ENCODE measurements at regions not wholly inside any gene's neighbourhood (a gene's known extent, or its start where the extent isn't known, plus 50 kb on each side); places are given as distances from the start of the nearest gene placed in this dataset.

GRCh38 chr13:64276232-64276631 lies 2860.6 kb upstream of the PCDH20 start:
- H2BK5ac ChIP-seq (ENCODE audit: low read length) = no peak overlapping the region
- no peak overlapping the region for H3K4me3 ChIP-seq (ENCODE audit: low read length)
- H3K23ac ChIP-seq (ENCODE audit: low read length) = no peak overlapping the region
- no peaks in the 10 kb centered on the region for H3K79me1 ChIP-seq (ENCODE audit: low read length)
- no peaks in the 10 kb centered on the region for H3K36me3 ChIP-seq (ENCODE audit: control insufficient read depth, insufficient read depth, low read length)
- no peak overlapping the region for H3K4ac ChIP-seq (ENCODE audit: low read depth, low read length)
- no peak overlapping the region for H3K4me2 ChIP-seq (ENCODE audit: low read length)
- DNase-seq = no peak
- no peak overlapping the region for H4K5ac ChIP-seq (ENCODE audit: low read length)
- WGBS (ENCODE audit: extremely low coverage, insufficient coverage, low lambda C conversion rate) = no CpG with 5 or more reads among the region's 2 CpGs
- H2AK5ac ChIP-seq (ENCODE audit: low read length) = no peak overlapping the region
- no peaks in the 10 kb centered on the region for H3K79me2 ChIP-seq (ENCODE audit: control insufficient read depth, insufficient read depth, low read length)
- no peak overlapping the region for H3K56ac ChIP-seq (ENCODE audit: low read length)
- H3K4me1 ChIP-seq (ENCODE audit: control insufficient read depth, low read depth, low read length) = no peaks in the 10 kb centered on the region
- no peak overlapping the region for H3K9ac ChIP-seq (ENCODE audit: low read length)
- H2BK120ac ChIP-seq (ENCODE audit: low read depth, low read length) = no peak overlapping the region
- H2BK15ac ChIP-seq (replicated peaks; ENCODE audit: low read depth) = no peak overlapping the region
- H3K27me3 ChIP-seq (ENCODE audit: insufficient read depth, low read length, poor library complexity) = no peaks in the 10 kb centered on the region
- H3K27ac ChIP-seq (ENCODE audit: low read depth, low read length) = no peak overlapping the region
- H4K8ac ChIP-seq (ENCODE audit: low read depth, low read length) = no peak overlapping the region
- no peak overlapping the region for H3K18ac ChIP-seq (ENCODE audit: low read length)

DNA sequence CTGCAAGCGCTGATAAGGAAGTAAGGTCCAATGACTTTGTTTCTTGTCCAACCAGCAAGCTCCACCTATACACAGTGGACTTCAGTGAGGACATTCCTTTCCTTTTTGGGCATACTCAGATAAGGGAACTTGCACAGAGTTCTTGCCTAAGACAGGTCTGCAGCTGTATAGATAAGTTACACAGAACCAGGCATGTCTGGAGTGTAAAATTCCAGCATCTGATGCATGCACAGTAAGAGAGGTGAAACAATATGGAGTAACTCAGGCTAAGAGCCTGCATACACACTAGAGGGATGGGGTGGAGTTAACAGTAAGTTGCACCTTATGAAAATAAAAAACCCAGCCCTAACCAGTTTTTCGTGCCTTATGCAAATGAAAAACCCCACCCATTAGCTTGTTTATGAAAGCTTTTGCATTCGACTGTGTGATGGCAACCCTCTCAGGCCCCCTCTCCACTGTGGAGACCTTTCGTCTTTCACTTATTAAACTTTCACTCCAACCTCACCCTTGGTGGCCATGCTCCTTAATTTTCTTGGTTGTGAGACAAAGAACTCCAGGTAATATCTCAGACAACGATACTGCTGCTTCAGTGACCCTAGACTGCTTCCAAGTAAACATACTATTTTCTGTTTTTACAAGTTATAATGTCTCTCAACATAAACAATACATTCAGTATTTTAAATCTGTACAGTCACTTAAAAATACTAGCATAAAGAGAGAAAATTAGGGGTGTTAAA lies 2859.0 kb upstream of the PCDH20 start:
- Histone ChIP-seq H3K79me1 (ENCODE audit: low read length) (no peaks in the 10 kb centered on the region), H3K4ac (ENCODE audit: low read depth, low read length) (no peak overlapping the region), H3K36me3 (ENCODE audit: control insufficient read depth, insufficient read depth, low read length) (no peaks in the 10 kb centered on the region), H3K4me2 (ENCODE audit: low read length) (no peak overlapping the region), H3K18ac (ENCODE audit: low read length) (no peak overlapping the region), H3K79me2 (ENCODE audit: control insufficient read depth, insufficient read depth, low read length) (no peaks in the 10 kb centered on the region), H2AK5ac (ENCODE audit: low read length) (no peak overlapping the region), H3K9ac (ENCODE audit: low read length) (no peak overlapping the region), H3K27me3 (ENCODE audit: insufficient read depth, low read length, poor library complexity) (no peaks in the 10 kb centered on the region), H3K4me3 (ENCODE audit: low read length) (no peak overlapping the region), H3K56ac (ENCODE audit: low read length) (no peak overlapping the region), H3K27ac (ENCODE audit: low read depth, low read length) (no peak overlapping the region), H3K4me1 (ENCODE audit: control insufficient read depth, low read depth, low read length) (no peaks in the 10 kb centered on the region), H2BK15ac (replicated peaks; ENCODE audit: low read depth) (no peak overlapping the region), H2BK5ac (ENCODE audit: low read length) (no peak overlapping the region), H2BK120ac (ENCODE audit: low read depth, low read length) (no peak overlapping the region), H3K23ac (ENCODE audit: low read length) (no peak overlapping the region), H4K5ac (ENCODE audit: low read length) (no peak overlapping the region), H4K8ac (ENCODE audit: low read depth, low read length) (no peak overlapping the region)
- DNase-seq = no peak
- no CpG with 5 or more reads among the region's 5 CpGs for WGBS (ENCODE audit: extremely low coverage, insufficient coverage, low lambda C conversion rate)

- no peak overlapping the region for H3K4me3 ChIP-seq (ENCODE audit: low read length)
- WGBS (ENCODE audit: extremely low coverage, insufficient coverage, low lambda C conversion rate) = no CpG with 5 or more reads among the region's 4 CpGs
- no peaks in the 10 kb centered on the region for H3K27me3 ChIP-seq (ENCODE audit: insufficient read depth, low read length, poor library complexity)
- H3K36me3 ChIP-seq (ENCODE audit: control insufficient read depth, insufficient read depth, low read length) = no peaks in the 10 kb centered on the region
- no peak overlapping the region for H2BK120ac ChIP-seq (ENCODE audit: low read depth, low read length)
- H2BK5ac ChIP-seq (ENCODE audit: low read length) = no peak overlapping the region
- H3K27ac ChIP-seq (ENCODE audit: low read depth, low read length) = no peak overlapping the region
- H4K5ac ChIP-seq (ENCODE audit: low read length) = no peak overlapping the region
- no peak overlapping the region for H2BK15ac ChIP-seq (replicated peaks; ENCODE audit: low read depth)
- H3K4ac ChIP-seq (ENCODE audit: low read depth, low read length) = no peak overlapping the region
- no peak overlapping the region for H4K8ac ChIP-seq (ENCODE audit: low read depth, low read length)
- no peak overlapping the region for H3K23ac ChIP-seq (ENCODE audit: low read length)
- no peak overlapping the region for H3K18ac ChIP-seq (ENCODE audit: low read length)
- no peaks in the 10 kb centered on the region for H3K79me2 ChIP-seq (ENCODE audit: control insufficient read depth, insufficient read depth, low read length)
- no peaks in the 10 kb centered on the region for H3K4me1 ChIP-seq (ENCODE audit: control insufficient read depth, low read depth, low read length)
- no peak for DNase-seq
- H3K4me2 ChIP-seq (ENCODE audit: low read length) = no peak overlapping the region
- no peaks in the 10 kb centered on the region for H3K79me1 ChIP-seq (ENCODE audit: low read length)
- no peak overlapping the region for H2AK5ac ChIP-seq (ENCODE audit: low read length)
- no peak overlapping the region for H3K56ac ChIP-seq (ENCODE audit: low read length)
- no peak overlapping the region for H3K9ac ChIP-seq (ENCODE audit: low read length)
Observed at GRCh38 chr13:64273780-64274179, 2858.1 kb upstream of the PCDH20 start.

GRCh38 chr13:64272681-64273080 lies 2857.0 kb upstream of the PCDH20 start:
- Histone ChIP-seq H3K79me1 (ENCODE audit: low read length) (no peaks in the 10 kb centered on the region), H3K4me1 (ENCODE audit: control insufficient read depth, low read depth, low read length) (no peaks in the 10 kb centered on the region), H3K4me2 (ENCODE audit: low read length) (no peak overlapping the region), H4K8ac (ENCODE audit: low read depth, low read length) (no peak overlapping the region), H3K23ac (ENCODE audit: low read length) (no peak overlapping the region), H3K27ac (ENCODE audit: low read depth, low read length) (no peak overlapping the region), H2BK15ac (replicated peaks; ENCODE audit: low read depth) (no peak overlapping the region), H2AK5ac (ENCODE audit: low read length) (no peak overlapping the region), H3K36me3 (ENCODE audit: control insufficient read depth, insufficient read depth, low read length) (no peaks in the 10 kb centered on the region), H3K4me3 (ENCODE audit: low read length) (no peak overlapping the region), H3K79me2 (ENCODE audit: control insufficient read depth, insufficient read depth, low read length) (no peaks in the 10 kb centered on the region), H3K4ac (ENCODE audit: low read depth, low read length) (no peak overlapping the region), H2BK5ac (ENCODE audit: low read length) (no peak overlapping the region), H3K18ac (ENCODE audit: low read length) (no peak overlapping the region), H3K9ac (ENCODE audit: low read length) (no peak overlapping the region), H2BK120ac (ENCODE audit: low read depth, low read length) (no peak overlapping the region), H3K56ac (ENCODE audit: low read length) (no peak overlapping the region), H4K5ac (ENCODE audit: low read length) (no peak overlapping the region), H3K27me3 (ENCODE audit: insufficient read depth, low read length, poor library complexity) (no peaks in the 10 kb centered on the region)
- no peak for DNase-seq
- no CpG with 5 or more reads among the region's 1 CpG for WGBS (ENCODE audit: extremely low coverage, insufficient coverage, low lambda C conversion rate)

DNA sequence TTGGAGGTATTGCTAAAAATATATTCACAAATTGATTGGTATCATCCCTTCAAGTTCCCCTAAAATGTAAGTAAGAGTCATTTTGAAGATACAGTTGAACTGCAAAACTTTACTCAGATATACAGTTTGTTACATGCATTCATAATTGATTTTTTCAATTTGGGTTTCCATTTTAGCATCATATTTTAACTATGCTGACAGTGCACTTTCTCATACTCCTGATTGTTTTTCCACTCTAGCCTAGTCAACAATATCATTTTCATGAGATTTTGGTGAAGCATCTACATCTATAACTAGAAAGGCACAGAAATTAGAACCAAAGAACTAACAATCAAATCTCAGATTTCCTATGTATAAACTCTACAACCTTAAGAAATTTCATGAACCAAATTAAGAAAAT lies 2850.4 kb upstream of the PCDH20 start:
- Histone ChIP-seq H2AK5ac (ENCODE audit: low read length) (no peak overlapping the region), H4K5ac (ENCODE audit: low read length) (no peak overlapping the region), H3K27me3 (ENCODE audit: insufficient read depth, low read length, poor library complexity) (no peaks in the 10 kb centered on the region), H3K36me3 (ENCODE audit: control insufficient read depth, insufficient read depth, low read length) (no peaks in the 10 kb centered on the region), H3K4ac (ENCODE audit: low read depth, low read length) (no peak overlapping the region), H3K56ac (ENCODE audit: low read length) (no peak overlapping the region), H3K4me2 (ENCODE audit: low read length) (no peak overlapping the region), H4K8ac (ENCODE audit: low read depth, low read length) (no peak overlapping the region), H3K79me1 (ENCODE audit: low read length) (no peaks in the 10 kb centered on the region), H3K27ac (ENCODE audit: low read depth, low read length) (no peak overlapping the region), H3K23ac (ENCODE audit: low read length) (no peak overlapping the region), H2BK5ac (ENCODE audit: low read length) (no peak overlapping the region), H3K79me2 (ENCODE audit: control insufficient read depth, insufficient read depth, low read length) (no peaks in the 10 kb centered on the region), H3K9ac (ENCODE audit: low read length) (no peak overlapping the region), H3K4me3 (ENCODE audit: low read length) (no peak overlapping the region), H3K4me1 (ENCODE audit: control insufficient read depth, low read depth, low read length) (no peaks in the 10 kb centered on the region), H2BK15ac (replicated peaks; ENCODE audit: low read depth) (no peak overlapping the region), H3K18ac (ENCODE audit: low read length) (no peak overlapping the region), H2BK120ac (ENCODE audit: low read depth, low read length) (no peak overlapping the region)
- no peak for DNase-seq

DNA sequence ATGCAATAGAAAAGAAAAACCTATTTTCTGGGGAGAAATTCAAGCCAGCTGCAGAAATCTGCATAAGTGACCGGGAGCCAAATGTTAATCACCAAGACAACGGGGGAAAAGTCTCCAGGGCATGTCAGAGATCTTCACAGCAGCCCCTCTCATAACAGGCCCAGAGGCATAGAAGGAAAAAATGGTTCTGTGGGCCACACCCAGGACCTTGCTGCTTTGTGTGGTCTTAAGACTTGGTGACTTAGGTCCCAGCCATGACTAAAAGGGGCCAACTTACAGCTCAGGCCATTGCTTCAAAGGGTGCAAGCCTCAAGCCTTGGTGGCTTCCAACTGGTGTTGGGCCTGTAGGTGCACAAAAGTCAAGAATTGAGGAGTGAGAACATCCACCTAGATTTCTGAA lies 2847.6 kb upstream of the PCDH20 start:
- Histone ChIP-seq H3K9ac (ENCODE audit: low read length) (no peak overlapping the region), H3K56ac (ENCODE audit: low read length) (no peak overlapping the region), H3K18ac (ENCODE audit: low read length) (no peak overlapping the region), H3K4me3 (ENCODE audit: low read length) (no peak overlapping the region), H3K27me3 (ENCODE audit: insufficient read depth, low read length, poor library complexity) (no peaks in the 10 kb centered on the region), H3K79me2 (ENCODE audit: control insufficient read depth, insufficient read depth, low read length) (no peaks in the 10 kb centered on the region), H2BK15ac (replicated peaks; ENCODE audit: low read depth) (no peak overlapping the region), H3K79me1 (ENCODE audit: low read length) (no peaks in the 10 kb centered on the region), H3K4me2 (ENCODE audit: low read length) (no peak overlapping the region), H3K27ac (ENCODE audit: low read depth, low read length) (no peak overlapping the region), H3K23ac (ENCODE audit: low read length) (no peak overlapping the region), H3K4me1 (ENCODE audit: control insufficient read depth, low read depth, low read length) (no peaks in the 10 kb centered on the region), H2BK5ac (ENCODE audit: low read length) (no peak overlapping the region), H2AK5ac (ENCODE audit: low read length) (no peak overlapping the region), H4K5ac (ENCODE audit: low read length) (no peak overlapping the region), H3K36me3 (ENCODE audit: control insufficient read depth, insufficient read depth, low read length) (no peaks in the 10 kb centered on the region), H3K4ac (ENCODE audit: low read depth, low read length) (no peak overlapping the region), H4K8ac (ENCODE audit: low read depth, low read length) (no peak overlapping the region), H2BK120ac (ENCODE audit: low read depth, low read length) (no peak overlapping the region)
- no peak for DNase-seq
- no CpG with 5 or more reads among the region's 2 CpGs for WGBS (ENCODE audit: extremely low coverage, insufficient coverage, low lambda C conversion rate)
